Posterior cingulate gyrus (tissue), 11 donors: ENCODE measurements at regions not wholly inside any gene's neighbourhood (a gene's known extent, or its start where the extent isn't known, plus 50 kb on each side); places are given as distances from the start of the nearest gene placed in this dataset.

Source experiments
- DNase-seq, 10 donors: peaks; one replicate each; pipeline versions ENCODE4 v3.0.0 to v3.0.0-alpha.2; 2020 to 2021; ENCODE audit warnings: mixed read lengths in 3 of 10
- intact Hi-C: fragments of 100-400 bp; cut with DNase I; formaldehyde crosslinking; loops from one replicate; pipeline ENCODE4 v1.15.1; 2023

- intact Hi-C loops: no loop called here
- DNase-seq: no peak
Measured at GRCh38 chr4:111675746-111676145, 469.5 kb upstream of the FAM241A start.

GRCh38 chr4:111676533-111676932, 468.7 kb upstream of the FAM241A start:
- intact Hi-C loops: no loop called here
- DNase-seq: no peak

- intact Hi-C loops: no loop called here
- DNase-seq: no peak
Measured at GRCh38 chr4:111678479-111678878, 466.8 kb upstream of the FAM241A start.

GRCh38 chr4:111678908-111679307, 466.3 kb upstream of the FAM241A start:
- no peak for DNase-seq
- intact Hi-C loops: no loop called here

- intact Hi-C loops: no loop called here
- no peak for DNase-seq
Measured at GRCh38 chr4:111681270-111681669, 464.0 kb upstream of the FAM241A start.

GRCh38 chr4:111681751-111682150, 463.5 kb upstream of the FAM241A start:
- DNase-seq: no peak
- intact Hi-C loops: no loop called here

GRCh38 chr4:111685205-111685604, 460.0 kb upstream of the FAM241A start:
- DNase-seq: no peak
- intact Hi-C loops: no loop called here

- DNase-seq: no peak
- intact Hi-C loops: no loop called here
Measured at GRCh38 chr4:111689214-111689613, 456.0 kb upstream of the FAM241A start.

- DNase-seq: no peak
- intact Hi-C loops: no loop called here
Measured at GRCh38 chr4:111689731-111690130, 455.5 kb upstream of the FAM241A start.

GRCh38 chr4:111693758-111694157, 451.5 kb upstream of the FAM241A start:
- DNase-seq: no peak

GRCh38 chr4:111695677-111696076, 449.6 kb upstream of the FAM241A start:
- intact Hi-C loops: no loop called here
- DNase-seq: no peak

More at GRCh38 chr4:111693758-111694157, 451.5 kb upstream of the FAM241A start:
- intact Hi-C loops: no loop called here

- intact Hi-C loops: no loop called here
- no peak for DNase-seq
Measured at GRCh38 chr4:111696505-111696904, 448.7 kb upstream of the FAM241A start.

GRCh38 chr4:111697176-111697942, 447.9 kb upstream of the FAM241A start:
- DNase-seq: no peak
- intact Hi-C loops: no loop called here

- intact Hi-C loops: no loop called here
- DNase-seq: no peak
Measured at GRCh38 chr4:111698361-111698760, 446.9 kb upstream of the FAM241A start.

GRCh38 chr4:111699165-111699564, 446.1 kb upstream of the FAM241A start:
- intact Hi-C loops: no loop called here
- DNase-seq: no peak

- DNase-seq: peak in 1 of 10 donors; percentile 44
- intact Hi-C loops: no loop called here
Measured at GRCh38 chr4:111701102-111701501, 444.2 kb upstream of the FAM241A start.

- intact Hi-C loops: no loop called here
- no peak for DNase-seq
Measured at GRCh38 chr4:111707491-111707890, 437.8 kb upstream of the FAM241A start.

- DNase-seq: no peak
- intact Hi-C loops: no loop called here
Measured at GRCh38 chr4:111712093-111712677, 433.1 kb upstream of the FAM241A start.

GRCh38 chr4:111713276-111713675, 432.0 kb upstream of the FAM241A start:
- DNase-seq: no peak
- intact Hi-C loops: no loop called here

GRCh38 chr4:111717921-111718320, 427.3 kb upstream of the FAM241A start:
- DNase-seq: no peak
- intact Hi-C loops: no loop called here

GRCh38 chr4:111718763-111719559, 426.3 kb upstream of the FAM241A start:
- intact Hi-C loops: no loop called here
- DNase-seq: no peak
